22Rv1 (cell line): ENCODE measurements at regions not wholly inside any gene's neighbourhood (a gene's known extent, or its start where the extent isn't known, plus 50 kb on each side); places are given as distances from the start of the nearest gene placed in this dataset.

Source experiments
- ZFX ChIP-seq: fragments of 450-650 bp; IDR thresholded peaks from 2 replicates; pipeline ENCODE4 v1.6.1; 2017; ENCODE audit warnings: antibody characterized with exemption, borderline replicate concordance
- TF ChIP-seq, protein P1 (sequence below): fragments of 450-650 bp; IDR thresholded peaks from 2 replicates; pipeline ENCODE4 v1.5.1; 2017; ENCODE audit warnings: mild to moderate bottlenecking

DNA sequence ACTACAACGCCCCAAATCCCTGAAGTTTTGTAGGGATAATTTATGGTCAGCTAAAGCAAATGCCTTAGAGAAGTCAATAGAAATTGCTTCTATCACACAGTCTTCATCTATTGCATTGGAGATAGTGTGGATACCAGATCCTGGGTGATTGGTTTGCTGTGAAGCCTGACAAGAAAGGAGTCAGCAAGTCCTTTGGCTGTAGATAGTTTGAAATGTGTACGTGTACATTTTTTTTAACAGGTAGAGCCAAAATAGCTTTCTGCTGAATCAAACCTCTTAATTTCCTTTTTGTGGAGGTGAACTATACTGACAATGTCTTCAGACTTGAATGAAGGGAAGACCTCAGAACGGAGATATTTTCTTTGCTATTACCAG is 312.3 kb downstream of the ZBBX start:
- TF ChIP-seq, protein P1, sequence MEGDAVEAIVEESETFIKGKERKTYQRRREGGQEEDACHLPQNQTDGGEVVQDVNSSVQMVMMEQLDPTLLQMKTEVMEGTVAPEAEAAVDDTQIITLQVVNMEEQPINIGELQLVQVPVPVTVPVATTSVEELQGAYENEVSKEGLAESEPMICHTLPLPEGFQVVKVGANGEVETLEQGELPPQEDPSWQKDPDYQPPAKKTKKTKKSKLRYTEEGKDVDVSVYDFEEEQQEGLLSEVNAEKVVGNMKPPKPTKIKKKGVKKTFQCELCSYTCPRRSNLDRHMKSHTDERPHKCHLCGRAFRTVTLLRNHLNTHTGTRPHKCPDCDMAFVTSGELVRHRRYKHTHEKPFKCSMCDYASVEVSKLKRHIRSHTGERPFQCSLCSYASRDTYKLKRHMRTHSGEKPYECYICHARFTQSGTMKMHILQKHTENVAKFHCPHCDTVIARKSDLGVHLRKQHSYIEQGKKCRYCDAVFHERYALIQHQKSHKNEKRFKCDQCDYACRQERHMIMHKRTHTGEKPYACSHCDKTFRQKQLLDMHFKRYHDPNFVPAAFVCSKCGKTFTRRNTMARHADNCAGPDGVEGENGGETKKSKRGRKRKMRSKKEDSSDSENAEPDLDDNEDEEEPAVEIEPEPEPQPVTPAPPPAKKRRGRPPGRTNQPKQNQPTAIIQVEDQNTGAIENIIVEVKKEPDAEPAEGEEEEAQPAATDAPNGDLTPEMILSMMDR, result no peak
- no peak for TF ChIP-seq ZFX
